Activated CD4-positive, alpha-beta memory T cell treated with anti-CD3 and anti-CD28 coated beads for 36 hours (primary cell): ENCODE measurements at regions not wholly inside any gene's neighbourhood (a gene's known extent, or its start where the extent isn't known, plus 50 kb on each side); places are given as distances from the start of the nearest gene placed in this dataset.
"Not testable (repeated sequence)": the region's sequence is repeated elsewhere in the genome, so short reads cannot be mapped to it uniquely, and the experiment has no call there.

Experiments
- CTCF ChIA-PET: fragments of 350-600 bp; sonication (Branson Sonifier 250); formaldehyde crosslinking; loops from one replicate; lab custom pipeline; 2021; ENCODE audit warnings: antibody characterized with exemption, inconsistent platforms; lab: Charles Lee
- POLR2A ChIA-PET: fragments of 350-600 bp; sonication (Branson Sonifier 250); formaldehyde crosslinking; loops from one replicate; lab custom pipeline; 2021; ENCODE audit warnings: antibody characterized with exemption; lab: Charles Lee
- DNase-seq: peaks from one replicate; pipeline ENCODE4 v3.0.0-alpha.2; 2020
- H3K27ac Mint-ChIP-seq: one replicate; pipeline ENCODE4 v1.8.0; 2021; ENCODE audit warnings: mixed read lengths
- H3K27me3 Mint-ChIP-seq: one replicate; pipeline ENCODE4 v1.8.0; 2021; ENCODE audit warnings: mixed read lengths
- H3K36me3 Mint-ChIP-seq: one replicate; pipeline ENCODE4 v1.8.0; 2021; ENCODE audit warnings: mixed read lengths
- H3K4me1 Mint-ChIP-seq: one replicate; pipeline ENCODE4 v1.8.0; 2021; ENCODE audit warnings: low read depth, mixed read lengths
- H3K4me3 Mint-ChIP-seq: one replicate; pipeline ENCODE4 v1.8.0; 2021; ENCODE audit warnings: mild to moderate bottlenecking, mixed read lengths
- H3K9me3 Mint-ChIP-seq: one replicate; pipeline ENCODE4 v1.8.0; 2021; ENCODE audit warnings: mixed read lengths
- intact Hi-C: fragments of 100-400 bp; cut with micrococcal nuclease; formaldehyde crosslinking; loops from one replicate; pipeline ENCODE4 v1.15.1; 2023

- DNase-seq, result no peak
- intact Hi-C loops, result no loop called here
- H3K27me3 Mint-ChIP-seq, result no peaks in the 10 kb centered on the region
- ChIA-PET POLR2A (no interaction called here), CTCF (no interaction called here)
- no peak overlapping the region for H3K27ac Mint-ChIP-seq
- H3K4me3 Mint-ChIP-seq, result no peak overlapping the region
- H3K9me3 Mint-ChIP-seq, result peaks cover 18% of the 10 kb centered on the region
- peaks cover 2% of the 10 kb centered on the region for H3K36me3 Mint-ChIP-seq
- H3K4me1 Mint-ChIP-seq, result no peaks in the 10 kb centered on the region
Observed at GRCh38 chr6:67952121-67952520, 683.0 kb upstream of the ADGRB3 start.

- H3K4me1 Mint-ChIP-seq, DNase-seq, H3K4me3 Mint-ChIP-seq, CTCF ChIA-PET, POLR2A ChIA-PET, H3K9me3 Mint-ChIP-seq, H3K27ac Mint-ChIP-seq, H3K36me3 Mint-ChIP-seq, intact Hi-C loops, H3K27me3 Mint-ChIP-seq: not testable (repeated sequence)
Observed at GRCh38 chr6:67947762-67948161, 687.3 kb upstream of the ADGRB3 start.

- Mint-ChIP-seq H3K4me3 (no peak overlapping the region), H3K9me3 (peaks cover 7% of the 10 kb centered on the region)
- POLR2A ChIA-PET, result no interaction called here
Observed at GRCh38 chr6:67935976-67936477, 699.1 kb upstream of the ADGRB3 start.

GRCh38 chr6:67933278-67933677 lies 701.8 kb upstream of the ADGRB3 start:
- no peaks in the 10 kb centered on the region for H3K27me3 Mint-ChIP-seq
- H3K4me1 Mint-ChIP-seq, result no peaks in the 10 kb centered on the region
- CTCF ChIA-PET, result no interaction called here
- POLR2A ChIA-PET, result no interaction called here
- no peak for DNase-seq
- no peaks in the 10 kb centered on the region for H3K36me3 Mint-ChIP-seq
- H3K9me3 Mint-ChIP-seq, result peaks cover 12% of the 10 kb centered on the region
- intact Hi-C loops, result no loop called here
- H3K27ac Mint-ChIP-seq, result no peak overlapping the region
- H3K4me3 Mint-ChIP-seq, result no peak overlapping the region

More at GRCh38 chr6:67935976-67936477, 699.1 kb upstream of the ADGRB3 start:
- H3K27ac Mint-ChIP-seq, result no peak overlapping the region
- no peaks in the 10 kb centered on the region for H3K27me3 Mint-ChIP-seq
- no peaks in the 10 kb centered on the region for H3K36me3 Mint-ChIP-seq
- H3K4me1 Mint-ChIP-seq, result no peaks in the 10 kb centered on the region
- no peak for DNase-seq
- intact Hi-C loops, result no loop called here
- CTCF ChIA-PET, result no interaction called here

- H3K27me3 Mint-ChIP-seq, DNase-seq, intact Hi-C loops, H3K27ac Mint-ChIP-seq, H3K36me3 Mint-ChIP-seq, CTCF ChIA-PET, H3K4me3 Mint-ChIP-seq, H3K4me1 Mint-ChIP-seq, POLR2A ChIA-PET: not testable (repeated sequence)
- peaks cover 12% of the 10 kb centered on the region for H3K9me3 Mint-ChIP-seq
Observed at GRCh38 chr6:67922588-67922987, 712.5 kb upstream of the ADGRB3 start.

- DNase-seq, intact Hi-C loops, H3K27me3 Mint-ChIP-seq, H3K4me1 Mint-ChIP-seq, H3K27ac Mint-ChIP-seq, POLR2A ChIA-PET, H3K4me3 Mint-ChIP-seq, H3K36me3 Mint-ChIP-seq, CTCF ChIA-PET: not testable (repeated sequence)
- H3K9me3 Mint-ChIP-seq, result peaks cover 13% of the 10 kb centered on the region
Observed at GRCh38 chr6:67920040-67920439, 715.0 kb upstream of the ADGRB3 start.

- Mint-ChIP-seq H3K4me3 (no peak overlapping the region), H3K27me3 (no peaks in the 10 kb centered on the region), H3K27ac (no peak overlapping the region), H3K9me3 (peaks cover 16% of the 10 kb centered on the region), H3K36me3 (no peaks in the 10 kb centered on the region), H3K4me1 (no peaks in the 10 kb centered on the region)
- intact Hi-C loops, result no loop called here
- no peak for DNase-seq
- ChIA-PET POLR2A (no interaction called here), CTCF (no interaction called here)
Observed at GRCh38 chr6:67916399-67916798, 718.7 kb upstream of the ADGRB3 start.

- H3K27me3 Mint-ChIP-seq, result no peaks in the 10 kb centered on the region
- no peak overlapping the region for H3K27ac Mint-ChIP-seq
- no peaks in the 10 kb centered on the region for H3K36me3 Mint-ChIP-seq
- CTCF ChIA-PET, result no interaction called here
- H3K9me3 Mint-ChIP-seq, result peaks cover 22% of the 10 kb centered on the region
- intact Hi-C loops, result no loop called here
- POLR2A ChIA-PET, result no interaction called here
- no peak overlapping the region for H3K4me3 Mint-ChIP-seq
- DNase-seq, result no peak
- H3K4me1 Mint-ChIP-seq, result no peaks in the 10 kb centered on the region
Observed at GRCh38 chr6:67914419-67914818, 720.7 kb upstream of the ADGRB3 start.

- Mint-ChIP-seq H3K27ac (no peak overlapping the region), H3K4me3 (no peak overlapping the region), H3K36me3 (no peaks in the 10 kb centered on the region), H3K4me1 (no peaks in the 10 kb centered on the region), H3K9me3 (peaks cover 18% of the 10 kb centered on the region), H3K27me3 (no peaks in the 10 kb centered on the region)
- POLR2A ChIA-PET, result no interaction called here
- no peak for DNase-seq
- CTCF ChIA-PET, result no interaction called here
- intact Hi-C loops, result no loop called here
Observed at GRCh38 chr6:67909354-67909753, 725.7 kb upstream of the ADGRB3 start.

- intact Hi-C loops, result no loop called here
- no peaks in the 10 kb centered on the region for H3K27me3 Mint-ChIP-seq
Observed at GRCh38 chr6:67908379-67908778, 726.7 kb upstream of the ADGRB3 start.

GRCh38 chr6:67904735-67905134 lies 730.3 kb upstream of the ADGRB3 start:
- peaks cover 16% of the 10 kb centered on the region for H3K9me3 Mint-ChIP-seq
- H3K36me3 Mint-ChIP-seq, intact Hi-C loops, DNase-seq, H3K27ac Mint-ChIP-seq, H3K4me1 Mint-ChIP-seq, POLR2A ChIA-PET, CTCF ChIA-PET, H3K27me3 Mint-ChIP-seq, H3K4me3 Mint-ChIP-seq: not testable (repeated sequence)

More at GRCh38 chr6:67908379-67908778, 726.7 kb upstream of the ADGRB3 start:
- Mint-ChIP-seq H3K4me3 (no peak overlapping the region), H3K9me3 (peaks cover 14% of the 10 kb centered on the region), H3K4me1 (no peaks in the 10 kb centered on the region), H3K27ac (no peak overlapping the region), H3K36me3 (no peaks in the 10 kb centered on the region)
- no peak for DNase-seq
- ChIA-PET POLR2A (no interaction called here), CTCF (no interaction called here)

GRCh38 chr6:67898875-67899274 lies 736.2 kb upstream of the ADGRB3 start:
- no peak overlapping the region for H3K27ac Mint-ChIP-seq
- POLR2A ChIA-PET, result no interaction called here
- no peaks in the 10 kb centered on the region for H3K36me3 Mint-ChIP-seq

GRCh38 chr6:67897998-67898607 lies 737.0 kb upstream of the ADGRB3 start:
- DNase-seq, result no peak
- ChIA-PET POLR2A (no interaction called here), CTCF (no interaction called here)
- H3K27ac Mint-ChIP-seq, result no peak overlapping the region
- H3K4me1 Mint-ChIP-seq, result no peaks in the 10 kb centered on the region
- no peaks in the 10 kb centered on the region for H3K27me3 Mint-ChIP-seq
- intact Hi-C loops, result no loop called here
- peaks cover 9% of the 10 kb centered on the region for H3K9me3 Mint-ChIP-seq
- H3K36me3 Mint-ChIP-seq, result no peaks in the 10 kb centered on the region
- no peak overlapping the region for H3K4me3 Mint-ChIP-seq

More at GRCh38 chr6:67898875-67899274, 736.2 kb upstream of the ADGRB3 start:
- no peak for DNase-seq
- CTCF ChIA-PET, result no interaction called here
- intact Hi-C loops, result no loop called here
- Mint-ChIP-seq H3K9me3 (peaks cover 11% of the 10 kb centered on the region), H3K4me3 (no peak overlapping the region), H3K4me1 (no peaks in the 10 kb centered on the region), H3K27me3 (no peaks in the 10 kb centered on the region)
